ENCODE measurements at regions not wholly inside any gene's neighbourhood (a gene's known extent, or its start where the extent isn't known, plus 50 kb on each side); places are given as distances from the start of the nearest gene placed in this dataset.
"Not testable (repeated sequence)": the region's sequence is repeated elsewhere in the genome, so short reads cannot be mapped to it uniquely, and the experiment has no call there.

DNA sequence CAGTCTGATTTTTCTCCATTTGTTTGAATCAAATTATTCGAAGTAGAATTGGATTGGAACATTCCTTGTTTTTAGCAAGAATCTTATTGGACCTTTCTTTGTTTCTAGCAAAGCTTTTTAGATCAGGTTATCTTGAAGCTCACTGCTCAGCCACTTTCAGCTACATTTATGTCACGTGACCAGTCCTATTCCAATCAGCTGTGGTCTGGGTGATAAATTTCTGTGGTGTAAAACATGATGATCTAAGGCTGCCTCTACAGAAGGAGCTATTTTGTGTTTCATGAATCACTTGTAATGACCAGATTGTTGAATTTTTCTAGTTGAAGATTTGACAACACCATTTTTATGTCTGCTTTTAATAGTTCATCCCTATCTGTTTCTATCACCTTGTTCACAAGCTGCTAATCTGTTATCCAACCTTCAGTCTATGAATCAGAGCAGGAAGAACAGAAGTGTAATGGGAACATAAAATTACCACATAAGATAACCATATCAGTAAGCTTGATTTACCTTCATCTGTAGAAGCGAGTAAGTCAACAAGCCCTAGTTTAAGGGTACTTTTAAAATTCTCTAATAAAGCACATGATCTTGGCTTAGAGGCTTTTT is 101.0 kb upstream of the MAP3K7 start:
- Histone ChIP-seq H3K27me3 (no peaks in the 10 kb centered on the region), H3K4me3 (no peak overlapping the region), H3K36me3 (no peaks in the 10 kb centered on the region), H3K27ac (no peak overlapping the region), H3K9me3 (no peaks in the 10 kb centered on the region), H3K4me1 (no peaks in the 10 kb centered on the region)
- TF ChIP-seq, protein P1, sequence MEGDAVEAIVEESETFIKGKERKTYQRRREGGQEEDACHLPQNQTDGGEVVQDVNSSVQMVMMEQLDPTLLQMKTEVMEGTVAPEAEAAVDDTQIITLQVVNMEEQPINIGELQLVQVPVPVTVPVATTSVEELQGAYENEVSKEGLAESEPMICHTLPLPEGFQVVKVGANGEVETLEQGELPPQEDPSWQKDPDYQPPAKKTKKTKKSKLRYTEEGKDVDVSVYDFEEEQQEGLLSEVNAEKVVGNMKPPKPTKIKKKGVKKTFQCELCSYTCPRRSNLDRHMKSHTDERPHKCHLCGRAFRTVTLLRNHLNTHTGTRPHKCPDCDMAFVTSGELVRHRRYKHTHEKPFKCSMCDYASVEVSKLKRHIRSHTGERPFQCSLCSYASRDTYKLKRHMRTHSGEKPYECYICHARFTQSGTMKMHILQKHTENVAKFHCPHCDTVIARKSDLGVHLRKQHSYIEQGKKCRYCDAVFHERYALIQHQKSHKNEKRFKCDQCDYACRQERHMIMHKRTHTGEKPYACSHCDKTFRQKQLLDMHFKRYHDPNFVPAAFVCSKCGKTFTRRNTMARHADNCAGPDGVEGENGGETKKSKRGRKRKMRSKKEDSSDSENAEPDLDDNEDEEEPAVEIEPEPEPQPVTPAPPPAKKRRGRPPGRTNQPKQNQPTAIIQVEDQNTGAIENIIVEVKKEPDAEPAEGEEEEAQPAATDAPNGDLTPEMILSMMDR (IDR thresholded peaks at IDR 0.05): no peak
- intact Hi-C loops (cut with DNase I): no loop called here
- ATAC-seq: no peak
- no peak for DNase-seq

DNA sequence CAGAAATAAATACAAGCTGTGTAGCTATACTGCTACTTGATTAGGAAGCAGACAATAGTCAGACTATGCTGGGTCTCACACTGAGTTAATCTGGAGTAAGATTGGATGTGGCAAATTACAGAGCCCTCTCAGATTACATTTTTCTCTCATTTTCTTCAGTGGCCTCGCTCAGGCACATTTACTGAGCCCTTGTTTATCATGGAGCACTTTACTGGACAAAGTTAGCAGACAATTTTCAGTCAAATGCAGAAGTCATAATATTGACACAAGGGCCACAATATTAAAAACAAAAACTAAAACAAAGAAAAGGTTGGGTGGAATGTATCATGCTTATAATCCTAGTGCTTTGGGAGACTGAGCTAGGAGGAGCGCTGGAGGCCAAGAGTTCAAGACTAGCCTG is 95.0 kb upstream of the MAP3K7 start:
- intact Hi-C loops (cut with DNase I): no loop called here
- DNase-seq: no peak
- Histone ChIP-seq H3K27me3 (no peaks in the 10 kb centered on the region), H3K36me3 (no peaks in the 10 kb centered on the region), H3K4me3 (no peak overlapping the region), H3K4me1 (no peaks in the 10 kb centered on the region), H3K9me3 (no peaks in the 10 kb centered on the region), H3K27ac (no peak overlapping the region)
- ATAC-seq: no peak
- TF ChIP-seq, protein P1 (IDR thresholded peaks at IDR 0.05): no peak

DNA sequence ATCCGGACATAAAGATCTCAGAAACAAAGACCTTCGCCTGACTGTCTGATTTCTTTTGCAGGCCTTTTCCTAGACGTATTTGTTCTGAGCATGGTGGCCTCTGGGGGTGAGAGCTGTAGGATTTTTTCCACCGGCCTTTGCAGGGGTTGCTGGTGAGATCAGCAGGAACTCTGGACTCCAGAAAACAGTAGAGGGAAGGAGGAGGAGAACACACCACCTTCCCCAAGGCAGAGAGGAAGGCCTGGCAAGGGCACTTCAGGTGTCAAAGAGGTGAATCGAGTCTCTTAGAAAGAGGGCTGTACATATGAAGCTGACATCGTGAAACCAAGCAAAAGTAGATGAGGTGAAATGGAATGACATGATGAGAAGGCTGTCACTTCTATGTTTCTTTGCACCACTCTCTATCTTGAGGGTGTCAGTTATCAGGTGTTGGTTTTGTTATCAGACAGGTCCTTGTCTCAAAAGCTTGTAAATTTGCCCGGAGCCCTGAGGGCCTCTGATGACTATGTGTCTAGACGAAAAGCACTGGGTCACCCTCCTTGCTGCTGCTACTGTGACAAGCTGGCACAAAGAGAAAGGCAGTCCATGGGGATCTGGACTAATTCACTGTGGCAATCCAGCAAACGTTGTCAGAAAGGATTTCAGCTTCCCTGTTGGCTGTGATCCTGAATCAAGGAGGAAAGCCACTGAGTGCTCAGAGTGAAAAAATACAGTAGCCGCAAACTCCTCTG is 91.3 kb upstream of the MAP3K7 start:
- no peaks in the 10 kb centered on the region for H3K36me3 ChIP-seq
- no peak for ATAC-seq
- TF ChIP-seq, protein P1 (IDR thresholded peaks at IDR 0.05): no peak
- intact Hi-C loops (cut with DNase I): no loop called here
- H3K27ac ChIP-seq: no peak overlapping the region
- H3K4me3 ChIP-seq: no peak overlapping the region
- no peaks in the 10 kb centered on the region for H3K9me3 ChIP-seq
- no peaks in the 10 kb centered on the region for H3K4me1 ChIP-seq
- no peaks in the 10 kb centered on the region for H3K27me3 ChIP-seq
- DNase-seq: no peak

DNA sequence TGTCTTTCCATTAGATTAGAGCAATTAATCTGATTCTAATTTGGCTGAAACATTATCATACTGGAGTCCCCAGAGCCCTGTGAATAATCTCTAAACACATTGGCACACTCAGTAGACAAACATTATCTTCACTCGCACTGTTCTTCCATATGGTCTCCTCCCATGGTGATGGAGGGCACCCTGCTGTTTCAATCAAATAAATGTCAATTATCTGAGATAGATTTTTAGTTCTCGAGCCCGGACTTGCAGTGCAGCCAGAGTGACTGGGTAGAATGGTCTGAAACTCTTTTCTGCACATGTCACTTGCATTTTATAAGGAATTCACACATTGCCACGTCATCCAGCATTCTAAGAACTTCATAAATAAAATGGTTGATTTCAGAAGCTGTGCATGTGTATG is 90.6 kb upstream of the MAP3K7 start:
- H3K4me3 ChIP-seq: no peak overlapping the region
- H3K36me3 ChIP-seq: no peaks in the 10 kb centered on the region
- intact Hi-C loops (cut with DNase I): no loop called here
- DNase-seq (no peak), ATAC-seq (no peak)
- no peak overlapping the region for H3K27ac ChIP-seq
- H3K4me1 ChIP-seq: no peaks in the 10 kb centered on the region
- H3K27me3 ChIP-seq: no peaks in the 10 kb centered on the region
- H3K9me3 ChIP-seq: no peaks in the 10 kb centered on the region
- TF ChIP-seq, protein P1 (IDR thresholded peaks at IDR 0.05): no peak

DNA sequence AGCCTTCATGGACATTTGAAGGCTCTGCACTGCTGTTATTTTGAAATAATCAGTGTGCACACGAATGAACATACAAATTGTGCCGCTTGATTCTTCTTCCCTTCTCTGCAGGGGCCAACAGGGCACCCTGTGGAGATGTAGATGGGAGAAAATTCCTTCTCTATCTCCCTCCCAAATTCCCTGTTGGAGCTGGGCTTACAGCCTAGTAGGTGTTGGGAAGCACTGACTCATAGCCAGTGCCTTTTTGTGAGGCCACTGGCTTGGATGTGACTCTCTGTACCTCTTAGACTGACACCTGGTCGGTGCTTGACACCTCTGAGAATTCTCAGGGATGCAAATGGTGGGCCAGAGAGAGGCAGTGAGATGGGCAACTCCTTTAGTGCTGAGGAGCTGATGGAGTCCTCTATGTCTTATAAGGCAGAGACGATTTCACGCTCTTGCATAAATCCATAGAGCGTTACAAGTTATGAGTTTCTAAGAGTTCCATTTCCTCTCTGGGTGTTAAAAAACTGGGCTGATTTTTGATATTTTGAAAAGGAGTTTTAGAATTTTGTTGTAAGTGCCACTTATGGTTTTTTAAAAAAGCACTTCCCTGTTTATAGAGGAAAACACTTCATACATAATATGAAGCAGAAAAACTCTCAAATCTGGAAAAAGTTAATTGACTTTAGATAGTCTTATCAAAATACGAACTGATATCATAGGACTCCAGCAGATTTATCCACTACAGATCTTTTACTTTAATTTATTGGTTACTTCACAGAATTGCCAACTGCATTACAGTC is 89.8 kb upstream of the MAP3K7 start:
- no peak for ATAC-seq
- H3K27me3 ChIP-seq: no peaks in the 10 kb centered on the region
- H3K27ac ChIP-seq: no peak overlapping the region
- no peak for DNase-seq
- no peaks in the 10 kb centered on the region for H3K4me1 ChIP-seq
- TF ChIP-seq, protein P1 (IDR thresholded peaks at IDR 0.05): no peak
- no peaks in the 10 kb centered on the region for H3K36me3 ChIP-seq
- no peak overlapping the region for H3K4me3 ChIP-seq
- intact Hi-C loops (cut with DNase I): no loop called here
- no peaks in the 10 kb centered on the region for H3K9me3 ChIP-seq

DNA sequence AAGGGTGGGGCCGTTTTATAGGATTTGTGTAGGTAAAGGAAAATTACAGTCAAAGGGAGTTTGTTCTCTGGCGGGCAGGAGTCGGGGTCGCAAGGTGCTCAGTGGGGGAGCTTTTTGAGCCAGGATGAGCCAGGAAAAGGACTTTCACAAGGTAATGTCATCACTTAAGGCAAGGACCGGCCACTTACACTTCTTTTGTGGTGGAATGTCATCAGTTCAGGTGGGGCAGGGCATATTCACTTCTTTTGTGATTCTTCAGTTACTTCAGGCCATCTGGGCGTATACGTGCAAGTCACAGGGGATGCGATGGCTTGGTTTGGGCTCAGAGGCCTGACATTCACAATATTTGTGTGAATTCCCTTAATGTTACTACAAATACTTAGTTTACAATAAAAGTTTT is 88.2 kb upstream of the MAP3K7 start:
- H3K36me3 ChIP-seq; H3K4me3 ChIP-seq; H3K27me3 ChIP-seq; H3K4me1 ChIP-seq; intact Hi-C loops (cut with DNase I); H3K9me3 ChIP-seq; ATAC-seq; DNase-seq; H3K27ac ChIP-seq: not testable (repeated sequence)

DNA sequence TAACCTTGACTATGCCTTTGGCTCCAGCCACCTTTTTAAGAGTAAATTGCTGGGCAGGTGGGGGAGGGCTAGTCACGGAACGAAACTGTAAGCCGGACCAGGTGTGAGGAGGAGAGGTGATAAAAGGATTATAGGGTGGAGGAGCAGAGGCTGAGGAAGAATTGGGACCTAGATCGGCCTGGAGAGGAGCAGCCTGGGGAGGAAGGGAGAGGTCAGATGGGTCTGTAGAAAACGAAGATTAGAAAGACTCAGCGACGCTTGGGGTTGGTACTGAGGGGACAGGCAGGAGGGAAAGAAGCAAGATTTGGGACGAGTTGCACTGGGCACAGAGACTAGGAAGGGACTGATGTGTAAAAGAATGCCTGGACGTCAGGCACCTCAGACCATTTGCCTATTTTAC is 87.2 kb upstream of the MAP3K7 start:
- DNase-seq; intact Hi-C loops (cut with DNase I); H3K4me1 ChIP-seq; H3K27ac ChIP-seq; H3K4me3 ChIP-seq; ATAC-seq; H3K27me3 ChIP-seq; H3K9me3 ChIP-seq; H3K36me3 ChIP-seq: not testable (repeated sequence)

Measured in upper lobe of right lung (tissue), 1 donor.